GM12878 (cell line): ENCODE measurements at regions not wholly inside any gene's neighbourhood (a gene's known extent, or its start where the extent isn't known, plus 50 kb on each side); places are given as distances from the start of the nearest gene placed in this dataset.

Experiments used
- ATAC-seq: fragments of 200-7000 bp; cut with Tn5 transposase; 3 replicates; pipeline ENCODE4 v1.9.1; 2020; ENCODE audit warnings: mild to moderate bottlenecking, moderate library complexity
- BruUV-seq: library from RNA; stranded (reverse); fragments of 400-500 nt; replicated peaks from 2 replicates; lab custom pipeline; 2021; lab: Mats Ljungman, UMichigan
- CTCF ChIA-PET: fragments of 300-600 bp; sonication (Branson Sonifier 250); formaldehyde crosslinking; extraction: SDS; loops from one replicate; lab custom pipeline; 2021; ENCODE audit warnings: inconsistent platforms; lab: Yijun Ruan, JAX
- POLR2A ChIA-PET: fragments of 350-600 bp; formaldehyde crosslinking; extraction: SDS; loops from one replicate; lab custom pipeline; 2021; ENCODE audit warnings: inconsistent platforms; lab: Charles Lee
- RAD21 ChIA-PET: fragments of 300-600 bp; sonication (Branson Sonifier 250); formaldehyde crosslinking; loops from one replicate; lab custom pipeline; 2023; ENCODE audit warnings: antibody characterized with exemption; ENCODE audit not compliant: unreplicated experiment; lab: Charles Lee
- SMC1A ChIA-PET: fragments of 300-600 bp; sonication (Branson Sonifier 250); formaldehyde crosslinking; loops from one replicate; lab custom pipeline; 2023; ENCODE audit not compliant: unreplicated experiment, uncharacterized antibody; lab: Charles Lee
- DNase-seq: peaks from one replicate; pipeline ENCODE4 v3.0.0-alpha.2; 2011; ENCODE audit warnings: low read depth, low spot score
- FAIRE-seq: peaks from 3 replicates; lab custom pipeline; 2011; peaks lifted over from hg19 to GRCh38; lab: Jason Lieb, UNC
- H2AFZ ChIP-seq: 2 replicates; pipeline ENCODE4 v1.6.0; 2011; ENCODE audit warnings: low read depth, low read length, control low read depth; ENCODE audit not compliant: control insufficient read depth
- H3K27ac ChIP-seq: 2 replicates; pipeline ENCODE4 v1.5.1; 2011; ENCODE audit warnings: control low read depth; ENCODE audit not compliant: control insufficient read depth, insufficient read depth
- H3K27me3 ChIP-seq, 2 experiments: replicated peaks in 1 of 2; 2 replicates each; pipeline versions ENCODE4 v1.6.0 to v1.6.1; 2011; ENCODE audit warnings: low read length in 1 of 2; ENCODE audit not compliant: control insufficient read depth in 2 of 2, insufficient read depth in 2 of 2
- H3K36me3 ChIP-seq, 2 experiments: 2 replicates each; pipeline ENCODE4 v1.5.1; 2011; ENCODE audit warnings: low read length in 1 of 2; ENCODE audit not compliant: control insufficient read depth in 2 of 2, insufficient read depth in 2 of 2
- H3K4me1 ChIP-seq: 2 replicates; pipeline ENCODE4 v1.6.1; 2011; ENCODE audit warnings: mild to moderate bottlenecking, low read length, moderate library complexity, mixed read lengths; ENCODE audit not compliant: control insufficient read depth, insufficient read depth
- H3K4me2 ChIP-seq: 2 replicates; pipeline ENCODE4 v1.6.0; 2011; ENCODE audit warnings: control low read depth; ENCODE audit not compliant: control insufficient read depth, insufficient read depth
- H3K4me3 ChIP-seq: fragments of 200-600 bp; sonication (generic); 2 replicates; pipeline ENCODE4 v1.5.1; 2016
- H3K79me2 ChIP-seq: 2 replicates; pipeline ENCODE4 v1.6.0; 2011; ENCODE audit warnings: low read length; ENCODE audit not compliant: control insufficient read depth, insufficient read depth
- H3K9ac ChIP-seq: 2 replicates; pipeline ENCODE4 v1.8.0; 2011; ENCODE audit warnings: low read length, control low read depth, mixed read lengths; ENCODE audit not compliant: control insufficient read depth, insufficient read depth
- H3K9me3 ChIP-seq: replicated peaks from 3 replicates; pipeline ENCODE4 v1.5.1; 2011; ENCODE audit warnings: mild to moderate bottlenecking, low read length; ENCODE audit not compliant: control insufficient read depth, insufficient read depth
- H4K20me1 ChIP-seq: 2 replicates; pipeline ENCODE4 v1.6.0; 2011; ENCODE audit not compliant: control insufficient read depth, insufficient read depth
- BACH1 ChIP-seq: fragments of 450-650 bp; IDR thresholded peaks from 2 replicates; pipeline ENCODE4 v1.6.1; 2017; ENCODE audit warnings: mild to moderate bottlenecking, borderline replicate concordance
- BRCA1 ChIP-seq: IDR thresholded peaks from 2 replicates; pipeline ENCODE4 v1.6.1; 2011; ENCODE audit warnings: low read depth, low read length, improper control_type of control experiment
- CHD2 ChIP-seq: IDR thresholded peaks from 2 replicates; pipeline ENCODE4 v1.6.1; 2011; ENCODE audit warnings: low read depth, low read length, improper control_type of control experiment, borderline replicate concordance
- ESRRA ChIP-seq: IDR thresholded peaks from 2 replicates; pipeline ENCODE4 v1.6.1; 2012; ENCODE audit warnings: mild to moderate bottlenecking, low read length, improper control_type of control experiment
- MYC ChIP-seq: IDR thresholded peaks from 2 replicates; pipeline ENCODE4 v1.6.1; 2011; ENCODE audit warnings: mild to moderate bottlenecking, low read length, moderate library complexity, inconsistent platforms; ENCODE audit not compliant: insufficient read depth, insufficient replicate concordance, insufficient read length, severe bottlenecking
- RBBP5 ChIP-seq: fragments of 200-600 bp; sonication (generic); conservative IDR thresholded peaks from 2 replicates; pipeline ENCODE4 v1.6.1; 2016
- RUNX3 ChIP-seq: IDR thresholded peaks from 2 replicates; pipeline ENCODE4 v1.6.1; 2012; ENCODE audit warnings: low read length, inconsistent platforms
- SPI1 ChIP-seq: IDR thresholded peaks from 2 replicates; pipeline ENCODE4 v1.6.1; 2011; ENCODE audit warnings: low read depth, mild to moderate bottlenecking, low read length, moderate library complexity, borderline replicate concordance; ENCODE audit not compliant: insufficient read depth
- SUPT20H ChIP-seq: IDR thresholded peaks from 2 replicates; pipeline ENCODE4 v1.6.1; 2011; ENCODE audit warnings: low read depth, mild to moderate bottlenecking, low read length, moderate library complexity, borderline replicate concordance; ENCODE audit not compliant: control insufficient read depth
- TCF3 ChIP-seq: IDR thresholded peaks from 2 replicates; pipeline ENCODE4 v1.6.1; 2012; ENCODE audit warnings: low read depth, mild to moderate bottlenecking, low read length, borderline replicate concordance; ENCODE audit not compliant: insufficient read depth
- ZBTB4 ChIP-seq: fragments of 450-650 bp; formaldehyde crosslinking; IDR thresholded peaks from 2 replicates; pipeline ENCODE4 v1.4.0; 2022; ENCODE audit warnings: mild to moderate bottlenecking, moderate library complexity
- WGBS: methylation state at CpG from one replicate; pipeline ENCODE4 v1.1.6; 2016; ENCODE audit warnings: low lambda C conversion rate; ENCODE audit not compliant: insufficient replicate concordance, insufficient coverage; ENCODE audit errors: missing lambda C conversion rate; 5-methylcytosine and 5-hydroxymethylcytosine counted together
- in situ Hi-C: fragments of 300-500 bp; cut with MboI; formaldehyde crosslinking; loops from 9 replicates; pipeline ENCODE4 v1.14.3; 2018; ENCODE audit warnings: mixed read lengths
- intact Hi-C: fragments of 100-400 bp; cut with micrococcal nuclease; formaldehyde crosslinking; loops from one replicate; pipeline ENCODE4 v1.14.2; 2022; ENCODE audit not compliant: unreplicated experiment
- TF ChIP-seq, protein P1 (sequence below): IDR thresholded peaks from 2 replicates; pipeline ENCODE4 v1.6.1; 2011; ENCODE audit warnings: low read depth, low read length, improper control_type of control experiment, borderline replicate concordance
- TF ChIP-seq, protein P2 (sequence below): fragments of 450-650 bp; IDR thresholded peaks from 2 replicates; pipeline ENCODE4 v1.6.1; 2016; ENCODE audit warnings: mild to moderate bottlenecking
- TF ChIP-seq, protein P3 (sequence below): fragments of 450-650 bp; IDR thresholded peaks from 2 replicates; pipeline ENCODE4 v1.6.1; 2014; ENCODE audit warnings: mild to moderate bottlenecking

DNA sequence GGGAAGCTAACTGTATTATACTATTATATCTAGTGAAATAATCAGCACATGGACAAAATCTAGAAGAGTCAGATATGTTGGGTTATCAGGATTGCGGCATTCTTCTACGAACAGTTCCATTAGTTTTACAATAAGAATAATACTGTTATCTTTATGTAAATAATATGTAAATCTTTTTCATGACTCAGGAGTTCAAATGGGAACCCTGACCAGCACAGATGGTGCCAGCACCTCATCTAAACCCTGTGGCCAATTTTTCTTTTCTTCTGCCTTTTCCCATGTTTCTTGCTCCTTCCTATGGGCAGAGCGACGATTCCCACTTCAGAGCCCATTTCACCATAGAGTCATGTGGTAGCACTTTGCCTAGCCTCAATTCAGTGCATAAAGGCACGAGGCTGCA is 68.4 kb upstream of the CYP2D6 start:
- in situ Hi-C loops, result no loop called here
- WGBS, result 93% methylated on average over 5 of the region's 5 CpGs

More for the DNA sequence above, 68.4 kb upstream of the CYP2D6 start:
- Histone ChIP-seq H3K4me1 (peaks cover 3% of the 10 kb centered on the region; the same call in 1 of the 2 replicates), H3K36me3 (peaks cover 0 to 4% of the 10 kb centered on the region in 2 experiments; a peak in 2 of 4 replicates), H3K79me2 (peaks cover 59% of the 10 kb centered on the region), H3K4me3 (no peak overlapping the region), H3K9ac (no peak overlapping the region), H3K27me3 (no peaks in the 10 kb centered on the region), H3K9me3 (no peaks in the 10 kb centered on the region), H2AFZ (no peak overlapping the region), H4K20me1 (no peaks in the 10 kb centered on the region), H3K27ac (no peak overlapping the region), H3K4me2 (no peak overlapping the region)
- ChIA-PET SMC1A (interaction anchor here (1.2 to 4.7 kb wide), 3 partner anchors 8 to 44 kb away, joined by 4 to 34 read pairs (median 5); no protein-coding TSS in a partner anchor), POLR2A (interaction anchor here (0.6 kb wide), 1 partner anchor 20 kb away, joined by 11 read pairs; no protein-coding TSS in a partner anchor), RAD21 (interaction anchor here (0.6 kb wide), 1 partner anchor 243 kb away, joined by 5 read pairs; no protein-coding TSS in a partner anchor), CTCF (interaction anchor here (1.0 kb wide), 1 partner anchor 77 kb away, joined by 3 read pairs; no protein-coding TSS in a partner anchor)
- ATAC-seq (no peak), DNase-seq (no peak), FAIRE-seq (no peak)
- TF ChIP-seq SPI1 (no peak), ZBTB4 (CRISPR knock-in tag) (no peak), RBBP5 (no peak), ESRRA (no peak), BACH1 (no peak), RUNX3 (no peak), TCF3 (no peak), SUPT20H (no peak), MYC (no peak), BRCA1 (no peak), CHD2 (no peak)
- TF ChIP-seq, protein P1, sequence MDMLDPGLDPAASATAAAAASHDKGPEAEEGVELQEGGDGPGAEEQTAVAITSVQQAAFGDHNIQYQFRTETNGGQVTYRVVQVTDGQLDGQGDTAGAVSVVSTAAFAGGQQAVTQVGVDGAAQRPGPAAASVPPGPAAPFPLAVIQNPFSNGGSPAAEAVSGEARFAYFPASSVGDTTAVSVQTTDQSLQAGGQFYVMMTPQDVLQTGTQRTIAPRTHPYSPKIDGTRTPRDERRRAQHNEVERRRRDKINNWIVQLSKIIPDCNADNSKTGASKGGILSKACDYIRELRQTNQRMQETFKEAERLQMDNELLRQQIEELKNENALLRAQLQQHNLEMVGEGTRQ, result no peak
- TF ChIP-seq, protein P2, sequence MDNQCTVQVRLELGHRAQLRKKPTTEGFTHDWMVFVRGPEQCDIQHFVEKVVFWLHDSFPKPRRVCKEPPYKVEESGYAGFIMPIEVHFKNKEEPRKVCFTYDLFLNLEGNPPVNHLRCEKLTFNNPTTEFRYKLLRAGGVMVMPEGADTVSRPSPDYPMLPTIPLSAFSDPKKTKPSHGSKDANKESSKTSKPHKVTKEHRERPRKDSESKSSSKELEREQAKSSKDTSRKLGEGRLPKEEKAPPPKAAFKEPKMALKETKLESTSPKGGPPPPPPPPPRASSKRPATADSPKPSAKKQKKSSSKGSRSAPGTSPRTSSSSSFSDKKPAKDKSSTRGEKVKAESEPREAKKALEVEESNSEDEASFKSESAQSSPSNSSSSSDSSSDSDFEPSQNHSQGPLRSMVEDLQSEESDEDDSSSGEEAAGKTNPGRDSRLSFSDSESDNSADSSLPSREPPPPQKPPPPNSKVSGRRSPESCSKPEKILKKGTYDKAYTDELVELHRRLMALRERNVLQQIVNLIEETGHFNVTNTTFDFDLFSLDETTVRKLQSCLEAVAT, result no peak
- TF ChIP-seq, protein P3, sequence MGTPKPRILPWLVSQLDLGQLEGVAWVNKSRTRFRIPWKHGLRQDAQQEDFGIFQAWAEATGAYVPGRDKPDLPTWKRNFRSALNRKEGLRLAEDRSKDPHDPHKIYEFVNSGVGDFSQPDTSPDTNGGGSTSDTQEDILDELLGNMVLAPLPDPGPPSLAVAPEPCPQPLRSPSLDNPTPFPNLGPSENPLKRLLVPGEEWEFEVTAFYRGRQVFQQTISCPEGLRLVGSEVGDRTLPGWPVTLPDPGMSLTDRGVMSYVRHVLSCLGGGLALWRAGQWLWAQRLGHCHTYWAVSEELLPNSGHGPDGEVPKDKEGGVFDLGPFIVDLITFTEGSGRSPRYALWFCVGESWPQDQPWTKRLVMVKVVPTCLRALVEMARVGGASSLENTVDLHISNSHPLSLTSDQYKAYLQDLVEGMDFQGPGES, result no peak
- no TSS peak for BruUV-seq
- intact Hi-C loops, result no loop called here
